Keratinocyte (primary cell): ENCODE measurements at regions not wholly inside any gene's neighbourhood (a gene's known extent, or its start where the extent isn't known, plus 50 kb on each side); places are given as distances from the start of the nearest gene placed in this dataset.

ENCODE experiments used
- DNase-seq: peaks from one replicate; pipeline ENCODE4 v3.0.0-alpha.2; 2011; ENCODE audit warnings: low read depth, missing footprints, low spot score
- FAIRE-seq: peaks from 2 replicates; lab custom pipeline; 2011; peaks lifted over from hg19 to GRCh38; lab: Jason Lieb, UNC
- H2AFZ ChIP-seq: 2 replicates; pipeline ENCODE4 v1.6.0; 2012; ENCODE audit warnings: low read length, control low read depth, inconsistent platforms; ENCODE audit not compliant: control insufficient read depth
- H3K27ac ChIP-seq: 2 replicates; pipeline ENCODE4 v1.5.1; 2011; ENCODE audit warnings: low read length; ENCODE audit not compliant: control insufficient read depth, insufficient read depth
- H3K27me3 ChIP-seq: 3 replicates; pipeline ENCODE4 v1.6.0; 2011; ENCODE audit warnings: low read length; ENCODE audit not compliant: control insufficient read depth, insufficient read depth; ENCODE audit errors: extremely low read depth
- H3K36me3 ChIP-seq, 2 experiments: 2 replicates in 1 of 2; 3 replicates in 1 of 2; pipeline ENCODE4 v1.5.1; 2011; ENCODE audit warnings: low read length in 2 of 2, mild to moderate bottlenecking in 1 of 2; ENCODE audit not compliant: control insufficient read depth in 2 of 2, insufficient read depth in 2 of 2; ENCODE audit errors: extremely low read depth in 1 of 2
- H3K4me1 ChIP-seq: 3 replicates; pipeline ENCODE4 v1.5.1; 2011; ENCODE audit warnings: low read length; ENCODE audit not compliant: control insufficient read depth, insufficient read depth; ENCODE audit errors: extremely low read depth
- H3K4me2 ChIP-seq: 3 replicates; pipeline ENCODE4 v1.6.0; 2011; ENCODE audit warnings: low read depth, low read length; ENCODE audit not compliant: control insufficient read depth, insufficient read depth; ENCODE audit errors: extremely low read depth
- H3K4me3 ChIP-seq, 3 experiments: fragments of 200-600 bp in 1 of 3; sonication (generic) in 1 of 3; 2 replicates in 2 of 3; 3 replicates in 1 of 3; pipeline ENCODE4 v1.5.1; 2011 to 2016; ENCODE audit warnings: low read length in 3 of 3, mild to moderate bottlenecking in 3 of 3, control low read depth in 2 of 3, inconsistent platforms in 1 of 3, low read depth in 1 of 3, mixed read lengths in 1 of 3, mixed run types in 1 of 3, moderate library complexity in 1 of 3; ENCODE audit not compliant: control insufficient read depth in 2 of 3, insufficient read depth in 2 of 3; ENCODE audit errors: extremely low read depth in 1 of 3
- H3K79me2 ChIP-seq: 2 replicates; pipeline ENCODE4 v1.6.0; 2012; ENCODE audit warnings: low read length; ENCODE audit not compliant: control insufficient read depth, insufficient read depth
- H3K9ac ChIP-seq: 3 replicates; pipeline ENCODE4 v1.6.0; 2011; ENCODE audit warnings: low read length; ENCODE audit not compliant: control insufficient read depth, insufficient read depth; ENCODE audit errors: extremely low read depth
- H3K9me1 ChIP-seq: 3 replicates; pipeline ENCODE4 v1.6.0; 2011; ENCODE audit warnings: low read length; ENCODE audit not compliant: control insufficient read depth, insufficient read depth; ENCODE audit errors: extremely low read depth
- H3K9me3 ChIP-seq: 2 replicates; pipeline ENCODE4 v1.5.1; 2012; ENCODE audit warnings: low read depth, low read length; ENCODE audit not compliant: control insufficient read depth
- H4K20me1 ChIP-seq: 3 replicates; pipeline ENCODE4 v1.6.0; 2011; ENCODE audit warnings: low read length; ENCODE audit not compliant: control insufficient read depth, insufficient read depth; ENCODE audit errors: extremely low read depth
- CTCF ChIP-seq, 3 experiments: IDR thresholded peaks in 1 of 3; conservative IDR thresholded peaks in 1 of 3; optimal IDR thresholded peaks in 1 of 3; 2 replicates in 2 of 3; 3 replicates in 1 of 3; pipeline versions ENCODE3 to v1.5.1; 2011; ENCODE audit warnings: low read length in 3 of 3, mild to moderate bottlenecking in 3 of 3, moderate library complexity in 2 of 3, control low read depth in 1 of 3, inconsistent platforms in 1 of 3; ENCODE audit not compliant: insufficient read depth in 2 of 3; ENCODE audit errors: extremely low read depth in 1 of 3
- EZH2 ChIP-seq: IDR thresholded peaks from one replicate; pipeline ENCODE4 v1.6.1; 2012; ENCODE audit warnings: inconsistent platforms, mild to moderate bottlenecking, low read length, moderate library complexity
- dilution Hi-C: fragments of 300-500 bp; cut with MboI; formaldehyde crosslinking; loops from one replicate; pipeline ENCODE4 v1.7.0; 2020; ENCODE audit warnings: low sequenced_read_pairs; ENCODE audit not compliant: extremely low pct_ligation_motif_present

- Histone ChIP-seq H3K79me2 (no peaks in the 10 kb centered on the region), H3K4me1 (peaks cover 5% of the 10 kb centered on the region), H3K4me3 (no peak overlapping the region), H3K4me2 (no peak overlapping the region), H3K9ac (no peak overlapping the region), H3K9me1 (no peaks in the 10 kb centered on the region), H3K36me3 (no peaks in the 10 kb centered on the region), H4K20me1 (no peaks in the 10 kb centered on the region), H3K27me3 (no peaks in the 10 kb centered on the region), H2AFZ (no peak overlapping the region), H3K27ac (no peak overlapping the region), H3K9me3 (peaks cover 8% of the 10 kb centered on the region)
- no peak for FAIRE-seq
- TF ChIP-seq EZH2: no peak
- TF ChIP-seq CTCF (optimal IDR thresholded peaks at IDR 0.05 in 1 of 3, IDR thresholded peaks at IDR 0.05 in 1 of 3, conservative IDR thresholded peaks at IDR 0.05 in 1 of 3; ENCODE audit: extremely low read depth in 1 of 3, insufficient read depth in 2 of 3, low read length in 3 of 3): no peak
- DNase-seq: no peak
- dilution Hi-C loops: no loop called here
These were observed 117.4 kb upstream of the GDNF start for GRCh38 chr5:37957218-37957617.

GRCh38 chr5:37955748-37956147 is 115.9 kb upstream of the GDNF start:
- H3K9me1 ChIP-seq: no peaks in the 10 kb centered on the region
- DNase-seq: no peak
- H3K27me3 ChIP-seq: no peaks in the 10 kb centered on the region
- no peak for TF ChIP-seq CTCF (optimal IDR thresholded peaks at IDR 0.05 in 1 of 3, IDR thresholded peaks at IDR 0.05 in 1 of 3, conservative IDR thresholded peaks at IDR 0.05 in 1 of 3; ENCODE audit: extremely low read depth in 1 of 3, insufficient read depth in 2 of 3, low read length in 3 of 3)
- TF ChIP-seq EZH2: no peak
- H3K27ac ChIP-seq: no peak overlapping the region
- H3K79me2 ChIP-seq: no peaks in the 10 kb centered on the region
- no peak overlapping the region for H3K4me3 ChIP-seq
- H3K9me3 ChIP-seq: peaks cover 8% of the 10 kb centered on the region
- no peak overlapping the region for H3K9ac ChIP-seq
- no peaks in the 10 kb centered on the region for H4K20me1 ChIP-seq
- FAIRE-seq: no peak
- H3K36me3 ChIP-seq: no peaks in the 10 kb centered on the region
- no peak overlapping the region for H2AFZ ChIP-seq
- H3K4me1 ChIP-seq: peaks cover 5% of the 10 kb centered on the region
- dilution Hi-C loops: no loop called here
- H3K4me2 ChIP-seq: no peak overlapping the region
